Activated CD4-positive, alpha-beta T cell treated with anti-CD3 and anti-CD28 coated beads, Interleukin-2, amount 50 U/mL, for 48 hours (primary cell): ENCODE measurements at regions not wholly inside any gene's neighbourhood (a gene's known extent, or its start where the extent isn't known, plus 50 kb on each side); places are given as distances from the start of the nearest gene placed in this dataset.
"Not testable (repeated sequence)": the region's sequence is repeated elsewhere in the genome, so short reads cannot be mapped to it uniquely, and the experiment has no call there.

Experiments used
- DNase-seq, 2 experiments: peaks; one replicate each; pipeline ENCODE4 v3.0.0-alpha.2; 2020

GRCh38 chr22:47417699-47418098 is 655.2 kb downstream of the TBC1D22A start:
- DNase-seq = no peak

GRCh38 chr22:47411006-47411405 is 648.6 kb downstream of the TBC1D22A start:
- DNase-seq = no peak

- no peak for DNase-seq
Observed at GRCh38 chr22:47409539-47410275, 647.3 kb downstream of the TBC1D22A start.

- no peak for DNase-seq
Observed at GRCh38 chr22:47408409-47408808, 646.0 kb downstream of the TBC1D22A start.

- DNase-seq = no peak
Observed at GRCh38 chr22:47407461-47408025, 645.1 kb downstream of the TBC1D22A start.

- no peak for DNase-seq
Observed at GRCh38 chr22:47406896-47407295, 644.4 kb downstream of the TBC1D22A start.

- DNase-seq = no peak
Observed at GRCh38 chr22:47406180-47406834, 643.9 kb downstream of the TBC1D22A start.

GRCh38 chr22:47405222-47405621 is 642.8 kb downstream of the TBC1D22A start:
- not testable (repeated sequence) for DNase-seq

GRCh38 chr22:47402876-47403525 is 640.6 kb downstream of the TBC1D22A start:
- no peak for DNase-seq

GRCh38 chr22:47401976-47402770 is 639.7 kb downstream of the TBC1D22A start:
- DNase-seq = no peak

GRCh38 chr22:47401592-47401898 is 639.1 kb downstream of the TBC1D22A start:
- DNase-seq = no peak

GRCh38 chr22:47400701-47401591 is 638.5 kb downstream of the TBC1D22A start:
- no peak for DNase-seq

- not testable (repeated sequence) for DNase-seq
Observed at GRCh38 chr22:47400131-47400530, 637.7 kb downstream of the TBC1D22A start.

- no peak for DNase-seq
Observed at GRCh38 chr22:47398921-47399790, 636.7 kb downstream of the TBC1D22A start.

GRCh38 chr22:47398491-47398890 is 636.0 kb downstream of the TBC1D22A start:
- no peak for DNase-seq

GRCh38 chr22:47397673-47398072 is 635.2 kb downstream of the TBC1D22A start:
- DNase-seq = no peak

- DNase-seq = no peak
Observed at GRCh38 chr22:47396515-47396914, 634.1 kb downstream of the TBC1D22A start.

GRCh38 chr22:47396105-47396504 is 633.7 kb downstream of the TBC1D22A start:
- DNase-seq = no peak

- DNase-seq = no peak
Observed at GRCh38 chr22:47395481-47395880, 633.0 kb downstream of the TBC1D22A start.

GRCh38 chr22:47394504-47395440 is 632.3 kb downstream of the TBC1D22A start:
- no peak for DNase-seq
